ENCODE measurements at regions not wholly inside any gene's neighbourhood (a gene's known extent, or its start where the extent isn't known, plus 50 kb on each side); places are given as distances from the start of the nearest gene placed in this dataset.
"Not testable (repeated sequence)": the region's sequence is repeated elsewhere in the genome, so short reads cannot be mapped to it uniquely, and the experiment has no call there.

DNA sequence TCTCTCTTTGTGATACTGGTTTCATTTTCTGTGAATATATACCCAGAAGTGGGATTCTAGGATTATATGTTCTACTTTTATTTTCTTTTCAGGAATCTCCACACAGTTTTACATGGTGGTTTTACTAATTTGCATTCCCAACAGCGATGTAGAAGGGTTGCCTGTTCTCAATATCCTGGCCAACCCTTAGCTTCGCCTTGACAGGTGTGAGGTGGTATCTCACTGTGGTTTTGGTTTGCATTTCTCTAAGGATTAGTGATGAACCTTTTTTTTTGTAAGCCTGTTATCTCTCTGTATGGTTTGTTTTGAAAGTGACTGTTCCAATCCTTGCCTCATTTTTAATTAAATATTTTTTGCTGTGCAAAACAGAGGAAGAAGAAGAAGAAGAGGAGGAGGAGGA lies 937.7 kb downstream of the CDH8 start:
- TF ChIP-seq, protein P1, sequence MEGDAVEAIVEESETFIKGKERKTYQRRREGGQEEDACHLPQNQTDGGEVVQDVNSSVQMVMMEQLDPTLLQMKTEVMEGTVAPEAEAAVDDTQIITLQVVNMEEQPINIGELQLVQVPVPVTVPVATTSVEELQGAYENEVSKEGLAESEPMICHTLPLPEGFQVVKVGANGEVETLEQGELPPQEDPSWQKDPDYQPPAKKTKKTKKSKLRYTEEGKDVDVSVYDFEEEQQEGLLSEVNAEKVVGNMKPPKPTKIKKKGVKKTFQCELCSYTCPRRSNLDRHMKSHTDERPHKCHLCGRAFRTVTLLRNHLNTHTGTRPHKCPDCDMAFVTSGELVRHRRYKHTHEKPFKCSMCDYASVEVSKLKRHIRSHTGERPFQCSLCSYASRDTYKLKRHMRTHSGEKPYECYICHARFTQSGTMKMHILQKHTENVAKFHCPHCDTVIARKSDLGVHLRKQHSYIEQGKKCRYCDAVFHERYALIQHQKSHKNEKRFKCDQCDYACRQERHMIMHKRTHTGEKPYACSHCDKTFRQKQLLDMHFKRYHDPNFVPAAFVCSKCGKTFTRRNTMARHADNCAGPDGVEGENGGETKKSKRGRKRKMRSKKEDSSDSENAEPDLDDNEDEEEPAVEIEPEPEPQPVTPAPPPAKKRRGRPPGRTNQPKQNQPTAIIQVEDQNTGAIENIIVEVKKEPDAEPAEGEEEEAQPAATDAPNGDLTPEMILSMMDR (IDR thresholded peaks at IDR 0.05; ENCODE audit: low read depth, low read length) = no peak
- DNase-seq (ENCODE audit: low read depth in 2 of 2) = no peak

DNA sequence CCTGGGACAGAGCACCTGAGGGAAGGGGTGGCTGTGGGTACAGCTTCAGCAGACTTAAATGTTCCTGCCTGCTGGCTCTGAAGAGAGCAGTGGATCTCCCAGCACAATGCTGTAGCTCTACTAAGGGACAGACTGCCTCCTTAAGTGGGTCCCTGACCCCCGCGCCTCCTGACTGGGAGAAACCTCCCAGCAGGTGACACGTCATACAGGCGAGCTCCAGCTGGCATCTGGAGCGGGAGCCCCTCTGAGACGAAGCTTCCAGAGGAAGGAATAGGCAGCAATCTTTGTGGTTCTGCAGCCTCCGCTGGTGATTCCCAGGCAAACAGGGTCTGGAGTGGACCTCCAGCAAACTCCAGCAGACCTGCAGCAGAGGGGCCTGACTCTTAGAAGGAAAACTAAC lies 944.9 kb downstream of the CDH8 start:
- not testable (repeated sequence) for H3K4me3 ChIP-seq (replicated peaks in 1 of 2; ENCODE audit: low read depth in 2 of 2, low read length in 2 of 2); DNase-seq (ENCODE audit: low read depth in 2 of 2)

More for the DNA sequence above, 937.7 kb downstream of the CDH8 start:
- no peak overlapping the region for H3K4me3 ChIP-seq (replicated peaks in 1 of 2; ENCODE audit: low read depth in 2 of 2, low read length in 2 of 2)

DNA sequence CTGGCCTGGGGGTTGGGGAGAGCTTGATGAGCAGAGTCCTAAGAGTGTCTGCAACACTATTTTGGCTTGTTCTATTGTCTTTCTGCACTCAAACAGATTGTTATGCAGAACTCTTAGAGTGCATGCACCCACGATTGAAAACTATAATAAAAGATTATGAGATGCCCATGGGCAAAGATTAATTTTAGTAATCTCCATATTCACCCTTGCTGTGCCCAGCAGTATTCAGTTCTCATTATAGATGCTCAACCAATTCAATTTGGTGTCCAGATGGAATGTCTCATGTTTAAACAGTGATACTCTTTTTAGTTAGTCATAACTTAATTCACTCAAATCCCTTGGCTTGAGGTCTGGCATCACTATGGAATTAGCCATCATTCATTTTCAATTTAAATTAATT lies 952.5 kb downstream of the CDH8 start:
- DNase-seq (ENCODE audit: low read depth in 2 of 2) = no peak
- TF ChIP-seq, protein P1 (IDR thresholded peaks at IDR 0.05; ENCODE audit: low read depth, low read length) = no peak
- no peak overlapping the region for H3K4me3 ChIP-seq (replicated peaks in 1 of 2; ENCODE audit: low read depth in 2 of 2, low read length in 2 of 2)

DNA sequence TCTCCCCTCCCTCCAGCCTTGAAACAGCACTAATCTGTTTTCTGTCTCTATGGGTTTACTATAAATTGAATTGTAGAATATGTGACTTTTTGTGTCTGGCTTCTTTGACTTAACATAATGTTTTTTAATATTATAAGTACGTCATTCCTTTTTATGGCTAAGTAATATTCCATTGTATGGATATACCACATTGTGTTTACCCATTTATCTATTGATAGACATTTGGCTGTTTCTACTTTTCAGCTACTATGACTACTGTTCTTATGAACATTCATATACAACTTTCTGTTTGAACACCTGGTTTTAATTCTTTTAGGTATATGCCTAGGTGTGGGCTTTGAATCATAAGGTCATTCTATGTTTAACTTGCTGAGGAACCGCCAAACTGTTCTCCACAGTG lies 961.9 kb downstream of the CDH8 start:
- TF ChIP-seq, protein P1 (IDR thresholded peaks at IDR 0.05; ENCODE audit: low read depth, low read length) = no peak
- no peak overlapping the region for H3K4me3 ChIP-seq (replicated peaks in 1 of 2; ENCODE audit: low read depth in 2 of 2, low read length in 2 of 2)
- DNase-seq (ENCODE audit: low read depth in 2 of 2) = no peak

DNA sequence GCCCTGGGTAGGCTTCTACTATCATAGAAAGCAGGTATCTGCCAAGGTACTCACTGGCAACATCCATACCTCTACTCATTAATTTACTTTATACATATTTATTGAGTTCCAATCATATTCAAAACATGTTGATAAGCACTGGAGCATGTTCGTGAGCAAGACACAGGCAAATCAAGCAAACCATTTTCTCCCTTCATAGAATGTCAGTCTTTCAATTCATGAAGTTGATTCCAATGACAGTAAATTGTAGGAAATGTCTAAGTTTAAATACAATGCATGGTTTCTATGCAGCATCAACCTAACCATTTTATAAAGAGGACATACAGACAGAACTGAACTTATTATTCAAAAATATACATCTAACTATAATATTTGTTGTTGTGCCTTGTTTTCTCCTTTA lies 978.6 kb downstream of the CDH8 start:
- no peak overlapping the region for H3K4me3 ChIP-seq (replicated peaks in 1 of 2; ENCODE audit: low read depth in 2 of 2, low read length in 2 of 2)
- TF ChIP-seq, protein P1 (IDR thresholded peaks at IDR 0.05; ENCODE audit: low read depth, low read length) = no peak
- no peak for DNase-seq (ENCODE audit: low read depth in 2 of 2)

DNA sequence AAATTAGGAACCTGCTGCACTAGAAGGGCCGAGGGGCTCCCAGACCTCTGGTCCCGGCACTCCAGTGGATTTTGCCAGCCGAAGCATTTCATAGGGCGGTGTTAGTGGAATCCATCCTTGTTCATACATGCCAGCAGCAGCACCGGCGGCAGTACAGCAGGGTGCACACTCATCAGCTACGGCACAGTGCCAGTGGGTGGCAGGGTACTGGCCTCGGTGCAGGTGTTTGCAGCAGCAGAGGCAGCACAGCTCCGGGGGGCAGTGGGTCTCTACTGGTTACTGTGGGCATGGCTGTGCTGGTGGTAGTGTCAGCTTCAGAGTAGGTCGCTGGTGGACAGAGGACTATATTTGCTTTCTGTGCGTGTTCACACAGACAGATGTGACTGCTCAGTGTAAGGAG lies 985.7 kb downstream of the CDH8 start:
- TF ChIP-seq, protein P1 (IDR thresholded peaks at IDR 0.05; ENCODE audit: low read depth, low read length) = no peak
- no peak for DNase-seq (ENCODE audit: low read depth in 2 of 2)
- no peak overlapping the region for H3K4me3 ChIP-seq (replicated peaks in 1 of 2; ENCODE audit: low read depth in 2 of 2, low read length in 2 of 2)

DNA sequence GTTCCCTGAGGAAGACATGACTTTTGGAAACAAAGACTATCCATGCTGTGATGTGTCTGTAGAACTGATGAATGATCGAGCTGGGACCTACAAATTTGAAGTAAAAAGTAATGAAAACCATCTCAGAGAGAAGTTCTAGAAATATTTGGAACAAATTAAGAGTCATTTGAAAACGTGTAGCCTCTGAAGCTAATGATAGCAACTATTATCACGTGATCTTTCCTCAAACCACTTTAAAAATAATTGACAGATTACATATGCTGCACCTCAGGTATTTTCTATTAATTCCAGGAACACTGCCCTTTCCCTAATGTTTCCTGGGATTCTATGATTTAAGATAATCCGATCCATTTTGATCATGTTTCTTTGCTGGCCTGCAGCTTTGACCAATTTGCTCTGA lies 990.3 kb downstream of the CDH8 start:
- TF ChIP-seq, protein P1 (IDR thresholded peaks at IDR 0.05; ENCODE audit: low read depth, low read length) = no peak
- no peak overlapping the region for H3K4me3 ChIP-seq (replicated peaks in 1 of 2; ENCODE audit: low read depth in 2 of 2, low read length in 2 of 2)
- no peak for DNase-seq (ENCODE audit: low read depth in 2 of 2)
